ENCODE measurements at regions not wholly inside any gene's neighbourhood (a gene's known extent, or its start where the extent isn't known, plus 50 kb on each side); places are given as distances from the start of the nearest gene placed in this dataset.

DNA sequence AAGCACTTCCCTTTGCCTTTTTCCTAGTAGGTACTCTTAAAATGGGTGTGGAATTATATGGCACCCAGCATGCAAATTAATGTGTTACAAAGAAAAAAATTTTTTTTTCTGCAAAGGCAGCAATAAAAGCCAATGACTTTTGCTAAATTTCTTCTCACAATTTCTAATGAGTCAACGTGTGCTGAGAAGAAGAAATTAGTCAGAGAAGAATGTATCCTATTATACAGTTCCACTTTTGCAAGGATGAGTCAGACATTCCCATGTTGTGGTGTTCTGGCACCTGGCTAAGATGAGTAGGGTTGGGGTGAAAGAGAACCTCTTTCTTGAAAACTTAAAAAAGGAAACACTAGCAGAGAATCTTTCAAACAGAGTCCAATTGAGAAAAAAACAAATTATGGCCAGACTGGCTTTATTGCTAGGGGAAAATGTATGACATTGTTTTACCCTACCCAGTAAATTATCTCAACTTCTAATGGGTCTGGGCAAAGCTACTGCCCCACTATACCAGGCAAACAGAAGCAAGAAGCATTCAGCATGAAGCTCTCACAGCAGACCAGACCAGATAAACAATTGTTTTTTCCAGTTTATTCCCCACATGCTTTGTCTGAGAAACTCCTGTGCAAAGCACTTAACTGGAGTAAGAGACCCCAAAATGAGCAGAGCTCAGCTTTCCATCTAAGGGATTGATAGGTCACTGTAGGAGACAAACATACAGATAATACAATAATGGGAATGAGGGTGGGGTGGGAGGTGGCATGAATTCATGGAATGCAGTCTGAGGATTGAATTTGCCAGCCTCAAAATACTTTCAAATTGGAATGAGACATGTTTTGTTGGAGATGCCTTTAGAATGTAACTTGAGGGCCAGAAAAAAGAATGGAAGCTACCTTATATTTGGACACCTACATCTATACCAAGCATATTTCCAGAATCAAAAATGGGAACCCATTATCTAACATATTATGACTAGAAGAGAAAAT lies 220.8 kb upstream of the RFX3 start:
- TF ChIP-seq, protein P1, sequence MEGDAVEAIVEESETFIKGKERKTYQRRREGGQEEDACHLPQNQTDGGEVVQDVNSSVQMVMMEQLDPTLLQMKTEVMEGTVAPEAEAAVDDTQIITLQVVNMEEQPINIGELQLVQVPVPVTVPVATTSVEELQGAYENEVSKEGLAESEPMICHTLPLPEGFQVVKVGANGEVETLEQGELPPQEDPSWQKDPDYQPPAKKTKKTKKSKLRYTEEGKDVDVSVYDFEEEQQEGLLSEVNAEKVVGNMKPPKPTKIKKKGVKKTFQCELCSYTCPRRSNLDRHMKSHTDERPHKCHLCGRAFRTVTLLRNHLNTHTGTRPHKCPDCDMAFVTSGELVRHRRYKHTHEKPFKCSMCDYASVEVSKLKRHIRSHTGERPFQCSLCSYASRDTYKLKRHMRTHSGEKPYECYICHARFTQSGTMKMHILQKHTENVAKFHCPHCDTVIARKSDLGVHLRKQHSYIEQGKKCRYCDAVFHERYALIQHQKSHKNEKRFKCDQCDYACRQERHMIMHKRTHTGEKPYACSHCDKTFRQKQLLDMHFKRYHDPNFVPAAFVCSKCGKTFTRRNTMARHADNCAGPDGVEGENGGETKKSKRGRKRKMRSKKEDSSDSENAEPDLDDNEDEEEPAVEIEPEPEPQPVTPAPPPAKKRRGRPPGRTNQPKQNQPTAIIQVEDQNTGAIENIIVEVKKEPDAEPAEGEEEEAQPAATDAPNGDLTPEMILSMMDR (IDR thresholded peaks at IDR 0.05; ENCODE audit: borderline replicate concordance, extremely low read depth, low read length, poor library complexity, severe bottlenecking), result no peak
- no peak for TF ChIP-seq EZH2 (IDR thresholded peaks at IDR 0.05; ENCODE audit: borderline replicate concordance, low read depth, low read length, severe bottlenecking)
